Suprapubic skin (tissue), 4 donors: ENCODE measurements at regions not wholly inside any gene's neighbourhood (a gene's known extent, or its start where the extent isn't known, plus 50 kb on each side); places are given as distances from the start of the nearest gene placed in this dataset.

Source experiments
- DNase-seq, 2 donors: peaks; one replicate each; pipeline ENCODE4 v3.0.0-alpha.2; 2019; ENCODE audit warnings: low spot score in 2 of 2
- H3K27ac ChIP-seq: fragments of 200-600 bp; sonication (generic); one replicate; pipeline ENCODE4 v1.5.1; 2019
- H3K27me3 ChIP-seq: fragments of 200-600 bp; sonication (generic); one replicate; pipeline ENCODE4 v1.5.1; 2019
- H3K36me3 ChIP-seq: fragments of 200-600 bp; sonication (generic); one replicate; pipeline ENCODE4 v1.5.1; 2019
- H3K4me1 ChIP-seq: fragments of 200-600 bp; sonication (generic); one replicate; pipeline ENCODE4 v1.5.1; 2019
- H3K4me3 ChIP-seq: fragments of 200-600 bp; sonication (generic); one replicate; pipeline ENCODE4 v1.5.1; 2019; ENCODE audit warnings: mild to moderate bottlenecking
- H3K9me3 ChIP-seq: fragments of 200-600 bp; sonication (generic); one replicate; pipeline ENCODE4 v1.5.1; 2019
- EP300 ChIP-seq: sonication (generic); formaldehyde crosslinking; IDR thresholded peaks from one replicate; pipeline ENCODE4 v1.6.1; 2017; ENCODE audit warnings: antibody characterized with exemption
- POLR2A ChIP-seq, 2 donors: fragments of 450-650 bp; IDR thresholded peaks; one replicate each; pipeline ENCODE4 v1.6.1; 2017; ENCODE audit warnings: antibody characterized with exemption in 2 of 2, mild to moderate bottlenecking in 2 of 2, moderate library complexity in 2 of 2
- POLR2AphosphoS5 ChIP-seq, 3 donors: sonication (generic); formaldehyde crosslinking; IDR thresholded peaks; one replicate each; pipeline ENCODE4 v1.6.1; 2017; ENCODE audit warnings: antibody characterized with exemption in 3 of 3
- WGBS: methylation state at CpG from one replicate; pipeline ENCODE4 v1.1.5; 2018; 5-methylcytosine and 5-hydroxymethylcytosine counted together
- TF ChIP-seq, protein P1 (sequence below), 2 donors: fragments of 200-600 bp in 1 of 2; fragments of 450-650 bp in 1 of 2; sonication (generic) in 1 of 2; IDR thresholded peaks; one replicate each; pipeline ENCODE4 v1.5.1; 2016 to 2019; ENCODE audit warnings: antibody characterized with exemption in 2 of 2, mild to moderate bottlenecking in 1 of 2, moderate library complexity in 1 of 2

DNA sequence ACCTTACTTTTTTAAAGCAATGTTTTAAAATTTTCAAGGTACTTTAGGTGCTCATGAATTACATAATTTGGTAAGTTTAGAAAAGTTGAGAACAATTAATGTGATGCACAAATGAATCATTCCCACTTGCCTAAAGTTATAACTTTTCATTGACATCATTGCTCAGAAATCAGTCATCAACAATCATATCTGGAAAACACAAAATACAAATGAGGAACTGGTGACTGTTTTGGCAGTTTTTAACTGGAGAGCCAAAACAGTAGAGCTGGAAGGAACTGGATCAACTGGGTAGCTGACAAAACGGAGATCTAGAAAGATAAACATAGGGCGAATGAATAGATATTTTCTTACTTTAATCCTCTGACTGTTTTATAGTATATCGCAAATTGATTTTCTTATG lies 767.1 kb downstream of the IGSF11 start:
- no peak for DNase-seq
- Histone ChIP-seq H3K27me3 (no peaks in the 10 kb centered on the region), H3K9me3 (peaks cover 4% of the 10 kb centered on the region), H3K4me1 (no peaks in the 10 kb centered on the region), H3K27ac (no peak overlapping the region), H3K36me3 (no peaks in the 10 kb centered on the region), H3K4me3 (no peak overlapping the region)
- WGBS, result 71% methylated on average over 3 of the region's 3 CpGs
- TF ChIP-seq POLR2AphosphoS5 (IDR thresholded peaks at IDR 0.05) (no peak), POLR2A (IDR thresholded peaks at IDR 0.05) (no peak), EP300 (no peak)
- TF ChIP-seq, protein P1, sequence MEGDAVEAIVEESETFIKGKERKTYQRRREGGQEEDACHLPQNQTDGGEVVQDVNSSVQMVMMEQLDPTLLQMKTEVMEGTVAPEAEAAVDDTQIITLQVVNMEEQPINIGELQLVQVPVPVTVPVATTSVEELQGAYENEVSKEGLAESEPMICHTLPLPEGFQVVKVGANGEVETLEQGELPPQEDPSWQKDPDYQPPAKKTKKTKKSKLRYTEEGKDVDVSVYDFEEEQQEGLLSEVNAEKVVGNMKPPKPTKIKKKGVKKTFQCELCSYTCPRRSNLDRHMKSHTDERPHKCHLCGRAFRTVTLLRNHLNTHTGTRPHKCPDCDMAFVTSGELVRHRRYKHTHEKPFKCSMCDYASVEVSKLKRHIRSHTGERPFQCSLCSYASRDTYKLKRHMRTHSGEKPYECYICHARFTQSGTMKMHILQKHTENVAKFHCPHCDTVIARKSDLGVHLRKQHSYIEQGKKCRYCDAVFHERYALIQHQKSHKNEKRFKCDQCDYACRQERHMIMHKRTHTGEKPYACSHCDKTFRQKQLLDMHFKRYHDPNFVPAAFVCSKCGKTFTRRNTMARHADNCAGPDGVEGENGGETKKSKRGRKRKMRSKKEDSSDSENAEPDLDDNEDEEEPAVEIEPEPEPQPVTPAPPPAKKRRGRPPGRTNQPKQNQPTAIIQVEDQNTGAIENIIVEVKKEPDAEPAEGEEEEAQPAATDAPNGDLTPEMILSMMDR (IDR thresholded peaks at IDR 0.05), result no peak

DNA sequence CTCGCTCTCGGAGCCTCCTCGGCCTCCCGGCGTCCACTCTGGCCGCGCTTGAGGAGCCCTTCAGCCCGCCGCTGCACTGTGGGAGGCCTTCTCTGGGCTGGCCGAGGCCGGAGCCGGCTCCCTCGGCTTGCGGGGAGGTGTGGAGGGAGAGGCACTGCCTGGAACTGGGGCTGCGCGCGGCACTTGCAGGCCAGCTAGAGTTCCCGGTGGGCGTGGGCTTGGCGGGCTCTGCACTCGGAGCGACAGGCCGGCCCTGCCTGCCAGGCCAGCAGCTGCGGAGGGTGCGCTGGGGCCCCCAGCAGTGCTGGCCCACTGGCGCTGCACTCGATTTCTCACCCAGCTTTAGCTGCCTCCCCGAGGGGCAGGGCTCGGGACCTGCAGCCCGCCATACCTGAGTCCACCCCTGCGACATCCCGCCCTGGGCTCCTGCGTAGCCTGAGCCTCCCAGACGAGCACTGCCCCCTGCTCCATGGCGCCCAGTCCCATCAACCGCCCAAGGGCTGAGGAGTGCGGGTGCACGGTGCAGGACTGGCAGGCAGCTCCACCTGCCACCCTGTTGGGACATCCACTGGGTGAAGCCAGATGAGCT lies 765.0 kb downstream of the IGSF11 start:
- no peaks in the 10 kb centered on the region for H3K4me1 ChIP-seq
- 90% methylated on average over 13 of the region's 38 CpGs for WGBS
- no peak overlapping the region for H3K27ac ChIP-seq
- H3K27me3 ChIP-seq, result no peaks in the 10 kb centered on the region
- peaks cover 4% of the 10 kb centered on the region for H3K9me3 ChIP-seq
- no peak overlapping the region for H3K4me3 ChIP-seq
- no peak for TF ChIP-seq POLR2A (IDR thresholded peaks at IDR 0.05)
- TF ChIP-seq EP300, result no peak
- TF ChIP-seq, protein P1 (IDR thresholded peaks at IDR 0.05), result no peak
- TF ChIP-seq POLR2AphosphoS5 (IDR thresholded peaks at IDR 0.05), result no peak
- no peak for DNase-seq
- no peaks in the 10 kb centered on the region for H3K36me3 ChIP-seq

DNA sequence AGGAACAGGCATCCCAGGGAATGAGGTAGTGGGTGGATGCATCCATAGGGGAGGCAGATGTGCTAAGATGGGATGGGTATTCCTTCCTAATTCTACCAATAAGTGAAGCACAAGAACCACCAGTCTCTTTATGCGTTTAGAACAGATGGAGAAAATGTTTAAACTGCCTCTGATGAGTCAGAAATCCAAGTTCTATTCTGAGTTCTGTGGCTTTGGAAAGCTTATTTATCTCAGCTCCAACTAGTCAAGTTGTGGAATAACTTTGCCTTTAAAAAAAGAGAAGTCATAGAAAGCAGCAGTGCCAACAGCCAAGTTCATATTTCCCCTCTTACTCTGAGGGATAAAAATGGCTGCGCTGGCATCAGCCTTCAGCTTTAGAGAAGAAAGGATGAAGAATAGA lies 761.7 kb downstream of the IGSF11 start:
- DNase-seq, result no peak
- H3K36me3 ChIP-seq, result no peaks in the 10 kb centered on the region
- 66% methylated on average over 2 of the region's 2 CpGs for whole genome bisulfite sequencing
- peaks cover 4% of the 10 kb centered on the region for H3K9me3 ChIP-seq
- TF ChIP-seq POLR2A (IDR thresholded peaks at IDR 0.05), result no peak
- no peak for TF ChIP-seq POLR2AphosphoS5 (IDR thresholded peaks at IDR 0.05)
- TF ChIP-seq, protein P1 (IDR thresholded peaks at IDR 0.05), result no peak
- TF ChIP-seq EP300, result no peak
- no peaks in the 10 kb centered on the region for H3K4me1 ChIP-seq
- H3K27me3 ChIP-seq, result no peaks in the 10 kb centered on the region
- no peak overlapping the region for H3K4me3 ChIP-seq
- no peak overlapping the region for H3K27ac ChIP-seq

DNA sequence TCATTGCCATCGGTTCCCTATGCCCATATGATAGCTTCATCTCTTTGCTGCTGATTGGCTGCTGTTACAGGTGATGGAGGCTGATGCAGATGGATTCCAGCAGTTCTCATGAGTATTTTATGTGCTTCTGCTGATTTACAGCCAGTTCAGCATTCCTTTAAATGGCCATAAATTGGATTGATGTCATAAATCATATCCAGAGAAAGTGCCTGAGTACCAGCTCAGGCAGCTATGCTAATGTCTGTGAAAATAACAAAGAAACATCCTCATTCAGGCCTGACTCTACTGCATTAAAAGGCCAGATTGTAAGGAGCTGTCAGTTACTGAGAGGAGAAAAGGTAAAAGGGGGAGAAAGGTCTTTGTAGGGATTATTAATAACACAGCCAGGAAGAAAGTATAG lies 756.8 kb downstream of the IGSF11 start:
- Histone ChIP-seq H3K27me3 (no peaks in the 10 kb centered on the region), H3K4me3 (no peak overlapping the region), H3K27ac (no peak overlapping the region), H3K36me3 (no peaks in the 10 kb centered on the region), H3K9me3 (no peaks in the 10 kb centered on the region), H3K4me1 (no peaks in the 10 kb centered on the region)
- no peak for DNase-seq
- WGBS, result 11% methylated on average over 1 of the region's 1 CpG
- TF ChIP-seq, protein P1 (IDR thresholded peaks at IDR 0.05), result no peak
- no peak for TF ChIP-seq POLR2AphosphoS5 (IDR thresholded peaks at IDR 0.05)
- no peak for TF ChIP-seq POLR2A (IDR thresholded peaks at IDR 0.05)
- TF ChIP-seq EP300, result no peak

DNA sequence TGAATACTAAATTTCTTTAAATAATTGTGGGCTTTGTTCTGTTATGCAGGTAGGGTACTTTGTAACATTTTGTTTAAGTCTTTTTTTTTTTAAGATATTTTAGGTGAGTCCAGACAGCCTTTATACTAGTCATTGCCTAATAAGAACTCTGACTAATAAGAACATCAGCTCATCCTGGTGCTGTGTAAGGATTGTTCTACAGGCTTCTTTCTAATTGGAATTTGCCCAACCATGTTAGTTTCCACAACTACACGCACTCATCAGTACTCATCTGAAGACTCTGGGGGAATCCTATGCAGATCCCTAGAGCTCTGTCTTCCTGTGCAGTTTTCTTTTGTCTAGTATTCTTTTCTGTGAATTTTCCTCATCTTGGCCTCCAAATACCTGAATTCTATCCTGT lies 741.8 kb downstream of the IGSF11 start:
- Histone ChIP-seq H3K27me3 (no peaks in the 10 kb centered on the region), H3K36me3 (no peaks in the 10 kb centered on the region), H3K4me3 (no peak overlapping the region), H3K27ac (no peak overlapping the region), H3K4me1 (no peaks in the 10 kb centered on the region), H3K9me3 (no peaks in the 10 kb centered on the region)
- no peak for DNase-seq
- 93% methylated on average over 1 of the region's 1 CpG for WGBS
- TF ChIP-seq POLR2AphosphoS5 (IDR thresholded peaks at IDR 0.05), result no peak
- TF ChIP-seq EP300, result no peak
- TF ChIP-seq, protein P1 (IDR thresholded peaks at IDR 0.05), result no peak
- no peak for TF ChIP-seq POLR2A (IDR thresholded peaks at IDR 0.05)
